ENCODE measurements at regions not wholly inside any gene's neighbourhood (a gene's known extent, or its start where the extent isn't known, plus 50 kb on each side); places are given as distances from the start of the nearest gene placed in this dataset.

GRCh38 chr6:20334334-20334733 is 67.3 kb upstream of the E2F3 start:
- no peak for TF ChIP-seq EZH2 (IDR thresholded peaks at IDR 0.05; ENCODE audit: insufficient read depth, poor library complexity, severe bottlenecking)
- TF ChIP-seq EZH2phosphoT487 (IDR thresholded peaks at IDR 0.05; ENCODE audit: insufficient read depth, low read depth), result no peak
